SK-N-MC (cell line): ENCODE measurements at regions not wholly inside any gene's neighbourhood (a gene's known extent, or its start where the extent isn't known, plus 50 kb on each side); places are given as distances from the start of the nearest gene placed in this dataset.

ENCODE experiments used
- EZH2 ChIP-seq: fragments of 200-600 bp; sonication (generic); IDR thresholded peaks from one replicate; pipeline ENCODE4 v1.6.1; 2017; ENCODE audit warnings: antibody characterized with exemption
- POLR2AphosphoS5 ChIP-seq: IDR thresholded peaks from 2 replicates; pipeline ENCODE4 v1.6.1; 2012; ENCODE audit warnings: mild to moderate bottlenecking, low read depth, low read length, borderline replicate concordance

DNA sequence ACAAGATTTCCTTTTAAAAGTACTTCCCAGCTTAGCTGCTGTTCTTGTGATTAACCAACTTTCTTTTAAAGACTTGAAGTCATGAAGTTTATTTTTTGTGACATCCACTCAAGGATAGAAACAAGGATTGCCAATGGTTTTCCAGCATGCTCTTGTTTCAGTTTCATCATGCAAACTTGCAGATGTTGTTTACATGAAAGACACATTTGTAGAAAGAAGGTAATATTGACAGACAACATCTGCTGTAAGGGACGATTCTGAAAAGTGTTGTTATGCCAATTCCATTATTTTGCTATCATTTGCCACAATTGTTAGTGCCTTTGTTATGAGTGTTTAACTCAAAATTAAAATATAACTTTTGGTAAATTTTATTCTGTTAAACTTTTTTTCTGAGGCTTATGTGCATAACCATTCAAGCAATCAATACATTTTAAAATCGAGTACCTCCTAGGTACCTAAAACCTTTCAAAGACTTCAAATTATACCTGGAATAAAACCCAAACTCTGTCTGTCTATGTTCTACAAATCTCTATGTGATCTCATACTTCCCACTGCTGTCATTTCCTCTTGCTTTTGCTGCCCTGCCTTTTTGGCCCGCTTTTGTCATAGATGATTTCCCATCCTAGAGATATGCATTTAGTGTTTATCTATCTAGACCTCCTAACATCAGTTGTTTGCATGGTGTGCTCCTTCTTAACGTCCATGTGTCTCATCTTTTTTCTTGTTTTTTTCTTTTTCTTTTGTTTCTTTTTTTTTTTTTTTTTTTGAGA, 630.4 kb downstream of the NR2F2 start:
- TF ChIP-seq POLR2AphosphoS5, result no peak
- TF ChIP-seq EZH2, result no peak
